Stimulated activated naive CD8-positive, alpha-beta T cell treated with anti-CD3 and anti-CD28 coated beads, Interleukin-15, amount 100 ng/mL, for 72 hours (primary cell): ENCODE measurements at regions not wholly inside any gene's neighbourhood (a gene's known extent, or its start where the extent isn't known, plus 50 kb on each side); places are given as distances from the start of the nearest gene placed in this dataset.
"Not testable (repeated sequence)": the region's sequence is repeated elsewhere in the genome, so short reads cannot be mapped to it uniquely, and the experiment has no call there.

Experiments used
- ATAC-seq: fragments of 150-1000 bp; cut with Tn5 transposase; 2 replicates; pipeline ENCODE4 v1.10.0; 2021; ENCODE audit warnings: mild to moderate bottlenecking, moderate library complexity
- DNase-seq, 2 donors: peaks; one replicate each; pipeline ENCODE4 v3.0.0; 2021 to 2022
- H3K27ac Mint-ChIP-seq, 2 donors: one replicate each; pipeline ENCODE4 v1.8.0; 2022; ENCODE audit warnings: mild to moderate bottlenecking in 2 of 2, mixed read lengths in 2 of 2, moderate library complexity in 2 of 2
- H3K27me3 Mint-ChIP-seq: one replicate; pipeline ENCODE4 v1.8.0; 2022; ENCODE audit warnings: mixed read lengths
- H3K4me1 Mint-ChIP-seq: one replicate; pipeline ENCODE4 v1.8.0; 2022; ENCODE audit warnings: mild to moderate bottlenecking, mixed read lengths
- H3K4me3 Mint-ChIP-seq, 2 donors: one replicate each; pipeline ENCODE4 v1.8.0; 2022; ENCODE audit warnings: mild to moderate bottlenecking in 2 of 2, mixed read lengths in 2 of 2, moderate library complexity in 1 of 2
- H3K9me3 Mint-ChIP-seq, 2 donors: one replicate each; pipeline ENCODE4 v1.8.0; 2022; ENCODE audit warnings: mixed read lengths in 2 of 2

DNA sequence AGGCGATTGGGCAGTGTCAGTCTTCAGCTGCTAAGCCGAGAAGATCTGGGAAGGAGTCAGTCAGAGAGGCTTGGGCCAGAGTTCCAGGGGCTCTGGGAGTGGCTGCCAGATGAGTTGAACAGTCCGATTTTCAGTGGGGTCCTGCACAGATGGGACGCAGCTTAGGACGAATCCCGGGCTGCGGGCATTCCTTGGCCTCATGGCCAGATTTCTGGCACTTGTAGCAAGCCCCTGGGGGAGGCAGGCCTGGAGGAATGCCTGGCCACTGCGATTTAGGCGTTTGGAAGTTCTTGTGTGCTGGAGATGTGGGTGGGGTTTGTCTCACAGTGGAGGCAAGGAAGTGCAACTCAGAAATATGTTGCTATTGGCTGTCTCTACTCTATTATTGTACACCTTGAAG, 1102.3 kb downstream of the OLFM4 start:
- DNase-seq, H3K27me3 Mint-ChIP-seq, ATAC-seq, H3K4me3 Mint-ChIP-seq, H3K27ac Mint-ChIP-seq, H3K4me1 Mint-ChIP-seq: not testable (repeated sequence)
- peaks cover 11 to 61% of the 10 kb centered on the region in 2 donors for H3K9me3 Mint-ChIP-seq

DNA sequence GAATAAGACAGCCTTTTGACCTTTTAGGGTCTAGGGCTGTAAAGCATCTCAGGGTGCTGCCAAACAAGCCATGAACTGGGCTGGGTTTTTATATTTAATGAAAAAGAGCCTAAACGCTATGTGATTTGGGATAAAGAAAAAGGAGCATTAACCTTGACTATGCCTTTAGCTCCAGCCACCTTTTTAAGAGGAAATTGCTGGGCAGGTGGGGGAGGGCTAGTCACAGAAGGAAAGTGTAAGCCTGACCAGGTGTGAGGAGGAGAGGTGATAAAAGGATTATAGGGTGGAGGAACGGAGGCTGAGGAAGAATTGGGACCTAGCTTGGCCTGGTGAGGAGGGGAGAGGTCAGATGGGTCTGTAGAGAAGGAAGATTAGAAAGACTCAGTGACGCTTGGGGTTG, 1102.8 kb downstream of the OLFM4 start:
- H3K9me3 Mint-ChIP-seq, result peaks cover 11 to 59% of the 10 kb centered on the region in 2 donors
- not testable (repeated sequence) for ATAC-seq, DNase-seq, H3K27ac Mint-ChIP-seq, H3K4me1 Mint-ChIP-seq, H3K27me3 Mint-ChIP-seq, H3K4me3 Mint-ChIP-seq

- not testable (repeated sequence) for ATAC-seq, H3K4me3 Mint-ChIP-seq, H3K27ac Mint-ChIP-seq, DNase-seq, H3K27me3 Mint-ChIP-seq, H3K4me1 Mint-ChIP-seq
- H3K9me3 Mint-ChIP-seq, result peaks cover 11 to 55% of the 10 kb centered on the region in 2 donors
Measured at GRCh38 chr13:54132127-54132526, 1103.5 kb downstream of the OLFM4 start.

DNA sequence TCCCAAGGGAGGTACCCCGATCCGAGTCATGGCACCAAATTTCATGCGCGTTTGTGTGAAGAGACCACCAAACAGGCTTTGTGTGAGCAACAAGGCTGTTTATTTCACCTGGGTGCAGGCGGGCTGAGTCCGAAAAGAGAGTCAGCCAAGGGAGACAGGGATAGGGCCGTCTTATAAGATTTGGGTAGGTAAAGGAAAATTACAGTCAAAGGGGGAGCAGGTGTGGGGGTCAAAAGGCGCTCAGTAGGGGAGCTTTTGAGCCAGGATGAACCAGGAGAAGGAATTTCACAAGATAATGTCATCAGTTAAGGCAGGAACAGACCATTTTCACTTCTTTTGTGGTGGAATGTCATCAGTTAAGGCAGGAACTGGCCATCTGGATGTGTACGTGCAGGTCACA, 1104.1 kb downstream of the OLFM4 start:
- not testable (repeated sequence) for H3K4me3 Mint-ChIP-seq, H3K4me1 Mint-ChIP-seq, DNase-seq, H3K27me3 Mint-ChIP-seq, H3K27ac Mint-ChIP-seq, ATAC-seq
- peaks cover 11 to 51% of the 10 kb centered on the region in 2 donors for H3K9me3 Mint-ChIP-seq

- DNase-seq, result no peak
- no peak overlapping the region for H3K4me3 Mint-ChIP-seq
- ATAC-seq, result no peak
- H3K27ac Mint-ChIP-seq, result no peak overlapping the region
- peaks cover 11 to 41% of the 10 kb centered on the region in 2 donors for H3K9me3 Mint-ChIP-seq
- H3K27me3 Mint-ChIP-seq, result no peaks in the 10 kb centered on the region
- no peaks in the 10 kb centered on the region for H3K4me1 Mint-ChIP-seq
Measured at GRCh38 chr13:54133746-54134145, 1105.1 kb downstream of the OLFM4 start.

- no peaks in the 10 kb centered on the region for H3K27me3 Mint-ChIP-seq
Measured at GRCh38 chr13:54144828-54145227, 1116.2 kb downstream of the OLFM4 start.

GRCh38 chr13:54150851-54151250, 1122.2 kb downstream of the OLFM4 start:
- H3K27me3 Mint-ChIP-seq, result no peaks in the 10 kb centered on the region
- H3K9me3 Mint-ChIP-seq, result peaks cover 5 to 14% of the 10 kb centered on the region in 2 donors
- H3K27ac Mint-ChIP-seq, result no peak overlapping the region
- ATAC-seq, result no peak
- DNase-seq, result no peak
- H3K4me1 Mint-ChIP-seq, result no peaks in the 10 kb centered on the region
- H3K4me3 Mint-ChIP-seq, result no peak overlapping the region

More at GRCh38 chr13:54144828-54145227, 1116.2 kb downstream of the OLFM4 start:
- no peak for ATAC-seq
- Mint-ChIP-seq H3K4me1 (no peaks in the 10 kb centered on the region), H3K27ac (no peak overlapping the region), H3K9me3 (peaks cover 23 to 24% of the 10 kb centered on the region in 2 donors), H3K4me3 (no peak overlapping the region)
- DNase-seq, result no peak

DNA sequence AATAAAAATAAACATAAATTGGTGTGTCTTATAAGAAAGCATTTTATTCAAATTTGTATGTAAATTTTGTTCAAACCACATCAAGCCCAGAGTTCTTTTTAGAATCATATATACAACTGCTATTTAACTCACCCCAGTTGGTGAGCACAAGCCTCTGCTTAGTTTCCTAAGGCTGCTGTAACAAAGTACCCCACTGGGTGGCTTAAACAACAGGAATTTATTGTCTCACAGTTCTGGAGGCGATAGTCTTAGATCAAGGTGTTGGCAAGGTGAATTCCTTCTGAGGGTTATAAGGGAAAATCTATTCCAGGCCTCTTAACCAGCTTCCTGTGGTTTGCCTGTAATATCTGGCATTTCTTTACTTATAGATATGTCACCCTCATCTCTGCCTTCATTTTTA, 1133.5 kb downstream of the OLFM4 start:
- DNase-seq (no peak), ATAC-seq (no peak)
- no peak overlapping the region for H3K27ac Mint-ChIP-seq
- H3K9me3 Mint-ChIP-seq, result peaks cover 7% of the 10 kb centered on the region in 2 donors
- no peak overlapping the region for H3K4me3 Mint-ChIP-seq
- no peaks in the 10 kb centered on the region for H3K27me3 Mint-ChIP-seq
- H3K4me1 Mint-ChIP-seq, result no peaks in the 10 kb centered on the region

DNA sequence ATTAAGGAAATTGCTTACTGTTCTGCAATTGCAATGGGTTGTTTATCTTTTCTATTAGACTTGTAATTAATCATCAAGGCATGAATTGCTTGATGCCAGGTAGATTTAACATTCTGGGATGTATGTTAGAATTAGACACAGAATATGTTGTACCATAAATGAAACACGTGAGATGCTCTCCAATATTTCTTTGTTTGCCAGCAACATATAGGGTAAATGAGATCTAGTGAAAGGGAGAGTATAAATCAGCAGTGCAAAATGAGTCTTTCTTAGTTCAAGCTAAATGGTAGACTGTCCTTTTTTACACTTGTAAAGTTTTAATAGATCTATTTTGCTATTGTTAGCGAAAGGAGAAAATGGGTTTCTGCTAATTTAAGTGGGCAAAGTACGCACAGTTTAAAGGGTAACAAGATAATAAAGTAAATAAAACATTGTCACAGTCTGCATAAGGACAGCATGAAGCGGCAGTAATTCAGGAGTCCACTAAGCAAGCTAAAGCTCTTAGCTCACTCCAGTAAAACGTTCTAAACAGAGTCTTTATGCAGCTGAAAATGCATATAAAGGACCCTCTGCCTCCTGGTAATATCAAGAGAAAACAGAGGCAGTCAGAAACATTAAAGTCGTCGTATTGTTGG, 1137.1 kb downstream of the OLFM4 start:
- Mint-ChIP-seq H3K4me3 (no peak overlapping the region), H3K4me1 (no peaks in the 10 kb centered on the region), H3K9me3 (peaks cover 7% of the 10 kb centered on the region in 2 donors), H3K27me3 (no peaks in the 10 kb centered on the region), H3K27ac (no peak overlapping the region)
- ATAC-seq (no peak), DNase-seq (no peak)

GRCh38 chr13:54173996-54174395, 1145.4 kb downstream of the OLFM4 start:
- H3K9me3 Mint-ChIP-seq, result peaks cover 5 to 6% of the 10 kb centered on the region in 2 donors
- DNase-seq (no peak), ATAC-seq (no peak)
- no peaks in the 10 kb centered on the region for H3K4me1 Mint-ChIP-seq
- no peak overlapping the region for H3K4me3 Mint-ChIP-seq
- H3K27ac Mint-ChIP-seq, result no peak overlapping the region
- H3K27me3 Mint-ChIP-seq, result no peaks in the 10 kb centered on the region

- Mint-ChIP-seq H3K9me3 (peaks cover 9 to 14% of the 10 kb centered on the region in 2 donors), H3K27ac (no peak overlapping the region), H3K27me3 (no peaks in the 10 kb centered on the region), H3K4me1 (no peaks in the 10 kb centered on the region), H3K4me3 (no peak overlapping the region)
- no peak for ATAC-seq
- DNase-seq, result no peak
Measured at GRCh38 chr13:54175466-54175865, 1146.9 kb downstream of the OLFM4 start.

- H3K27ac Mint-ChIP-seq, result no peak overlapping the region
- H3K4me1 Mint-ChIP-seq, result no peaks in the 10 kb centered on the region
- no peak overlapping the region for H3K4me3 Mint-ChIP-seq
- DNase-seq (no peak), ATAC-seq (no peak)
- H3K9me3 Mint-ChIP-seq, result peaks cover 9 to 15% of the 10 kb centered on the region in 2 donors
- no peaks in the 10 kb centered on the region for H3K27me3 Mint-ChIP-seq
Measured at GRCh38 chr13:54177466-54177865, 1148.9 kb downstream of the OLFM4 start.

- Mint-ChIP-seq H3K4me1 (no peaks in the 10 kb centered on the region), H3K4me3 (no peak overlapping the region), H3K27me3 (no peaks in the 10 kb centered on the region), H3K9me3 (peaks cover 13 to 15% of the 10 kb centered on the region in 2 donors), H3K27ac (no peak overlapping the region)
- no peak for DNase-seq
- no peak for ATAC-seq
Measured at GRCh38 chr13:54183166-54183565, 1154.6 kb downstream of the OLFM4 start.

DNA sequence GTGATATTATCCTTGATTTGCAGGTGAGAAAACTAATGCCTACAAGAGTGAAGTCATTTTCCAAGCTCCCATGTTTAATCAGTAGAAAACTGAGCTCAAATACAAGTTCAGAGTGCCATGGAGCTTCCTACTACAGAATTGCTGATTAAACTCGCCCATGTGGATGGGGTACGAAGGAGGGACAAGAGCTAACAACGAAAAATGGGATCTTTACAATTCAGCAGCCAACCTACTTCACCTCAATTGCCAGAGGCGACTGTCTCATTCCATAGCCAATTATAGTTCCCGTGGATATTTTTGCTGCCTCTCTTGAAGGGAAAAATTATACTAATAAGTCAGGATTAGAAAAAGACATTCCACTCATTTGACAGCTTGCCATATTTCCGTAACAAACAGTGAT, 1155.1 kb downstream of the OLFM4 start:
- ATAC-seq (no peak), DNase-seq (no peak)
- H3K27ac Mint-ChIP-seq, result no peak overlapping the region
- peaks cover 8 to 15% of the 10 kb centered on the region in 2 donors for H3K9me3 Mint-ChIP-seq
- no peaks in the 10 kb centered on the region for H3K4me1 Mint-ChIP-seq
- H3K4me3 Mint-ChIP-seq, result no peak overlapping the region
- H3K27me3 Mint-ChIP-seq, result no peaks in the 10 kb centered on the region

DNA sequence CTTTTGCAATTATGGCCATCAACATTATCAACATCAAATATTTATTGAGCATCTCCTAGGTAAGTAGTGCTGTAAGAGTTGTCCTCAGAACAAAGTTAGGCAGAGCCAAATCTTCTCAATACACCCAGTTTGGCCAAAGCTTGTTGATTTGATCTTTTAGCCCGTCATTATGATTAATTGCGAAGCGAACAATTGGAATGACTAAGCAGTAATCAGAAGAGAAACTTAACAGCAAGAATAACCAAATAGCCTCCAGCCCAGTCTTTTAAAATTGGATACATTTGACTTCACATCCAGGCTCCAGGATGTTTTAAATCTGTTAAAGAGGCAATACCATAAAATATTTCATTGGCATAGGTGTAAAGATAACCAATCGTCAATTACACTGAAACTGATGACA, 1156.0 kb downstream of the OLFM4 start:
- DNase-seq (no peak), ATAC-seq (no peak)
- Mint-ChIP-seq H3K4me3 (no peak overlapping the region), H3K27ac (no peak overlapping the region), H3K4me1 (no peaks in the 10 kb centered on the region), H3K27me3 (no peaks in the 10 kb centered on the region), H3K9me3 (peaks cover 8 to 18% of the 10 kb centered on the region in 2 donors)

DNA sequence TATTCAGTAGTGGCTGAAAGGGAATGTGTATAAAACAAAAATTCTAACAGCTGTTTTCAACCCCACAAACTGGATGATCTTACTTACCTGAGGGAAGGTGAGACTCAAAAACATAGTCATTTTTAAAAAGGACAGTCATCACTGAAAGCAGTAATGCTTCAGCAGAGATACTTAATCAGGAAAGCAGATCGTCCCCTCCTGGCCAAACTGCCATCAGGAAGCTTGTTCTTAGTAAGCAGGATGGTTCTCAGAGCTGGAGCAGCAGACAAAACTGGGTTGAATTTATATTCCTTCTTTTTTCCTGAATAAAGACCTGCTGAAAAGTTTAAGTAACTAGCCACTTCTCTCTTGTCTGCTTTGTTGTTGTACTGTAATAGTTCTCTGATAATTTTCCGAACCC, 1156.5 kb downstream of the OLFM4 start:
- peaks cover 4 to 17% of the 10 kb centered on the region in 2 donors for H3K9me3 Mint-ChIP-seq
- DNase-seq (no peak), ATAC-seq (no peak)
- H3K4me3 Mint-ChIP-seq, result no peak overlapping the region
- H3K27ac Mint-ChIP-seq, result no peak overlapping the region
- no peaks in the 10 kb centered on the region for H3K27me3 Mint-ChIP-seq
- H3K4me1 Mint-ChIP-seq, result no peaks in the 10 kb centered on the region

GRCh38 chr13:54185785-54186184, 1157.2 kb downstream of the OLFM4 start:
- ATAC-seq (no peak), DNase-seq (no peak)
- Mint-ChIP-seq H3K27me3 (no peaks in the 10 kb centered on the region), H3K4me3 (no peak overlapping the region), H3K4me1 (no peaks in the 10 kb centered on the region), H3K9me3 (peaks cover 0 to 17% of the 10 kb centered on the region in 2 donors), H3K27ac (no peak overlapping the region)
